ENCODE measurements at regions not wholly inside any gene's neighbourhood (a gene's known extent, or its start where the extent isn't known, plus 50 kb on each side); places are given as distances from the start of the nearest gene placed in this dataset.

DNA sequence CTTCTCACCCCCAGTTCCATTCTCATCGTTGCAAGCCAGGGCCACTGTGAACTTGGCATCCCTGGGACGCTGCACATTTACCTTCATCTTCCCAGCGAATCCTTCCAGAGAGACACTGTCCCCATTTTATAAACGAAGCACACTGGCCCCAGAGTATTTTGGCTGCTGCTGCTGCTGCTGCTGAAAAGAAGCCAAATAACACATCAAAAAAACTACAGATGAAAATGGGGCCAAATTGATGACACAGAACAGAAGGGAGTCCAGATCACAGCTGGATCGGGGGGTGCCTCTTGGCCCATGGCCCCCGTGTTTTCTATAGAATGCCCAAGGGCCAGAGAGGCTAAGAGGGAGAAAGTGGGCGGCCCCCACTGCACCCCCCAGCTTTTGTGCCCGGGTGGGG, 221.0 kb upstream of the IGF1R start:
- no peak for DNase-seq

- peak; percentile 71 for DNase-seq
Measured at GRCh38 chr15:98428253-98428989, 219.9 kb upstream of the IGF1R start.

DNA sequence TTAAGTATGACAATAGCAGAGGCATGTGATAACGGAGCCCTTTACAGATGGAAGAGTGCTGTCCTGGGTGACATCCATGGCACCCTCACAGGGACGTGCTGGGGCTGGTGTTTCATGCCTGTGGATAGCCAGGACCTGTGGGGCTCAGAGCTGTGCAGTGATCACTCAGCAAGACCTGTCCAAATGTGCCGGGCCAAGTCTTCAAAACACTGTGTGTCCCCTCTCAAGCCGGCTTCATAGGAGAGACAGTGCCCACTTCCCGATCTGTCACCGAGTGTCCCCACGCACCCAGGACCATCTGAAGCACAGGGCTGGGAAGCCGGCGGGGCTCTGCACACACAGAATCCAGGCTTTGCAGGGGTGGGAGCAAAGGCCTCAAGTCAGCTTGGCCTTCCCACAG, 217.2 kb upstream of the IGF1R start:
- DNase-seq, result no peak

DNA sequence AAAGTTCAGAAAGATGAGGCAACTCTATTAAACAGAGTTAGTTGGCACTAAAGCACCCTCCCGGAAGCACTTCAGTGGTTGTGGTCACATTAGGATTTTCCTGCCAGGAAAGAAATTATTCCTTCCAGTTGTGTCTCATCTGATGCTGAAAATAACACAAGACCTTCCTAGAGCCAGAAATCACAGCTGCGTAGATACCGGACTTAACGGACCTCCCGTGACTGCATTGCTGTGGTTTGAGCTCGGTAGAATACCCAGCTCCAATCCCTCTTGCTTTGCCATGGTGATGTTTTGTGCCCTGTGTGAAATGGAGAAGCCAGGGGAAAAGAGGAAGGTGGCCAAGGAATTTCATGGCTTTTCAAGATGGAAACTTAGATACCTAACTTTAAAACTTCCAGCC, 215.0 kb upstream of the IGF1R start:
- DNase-seq, result no peak

DNA sequence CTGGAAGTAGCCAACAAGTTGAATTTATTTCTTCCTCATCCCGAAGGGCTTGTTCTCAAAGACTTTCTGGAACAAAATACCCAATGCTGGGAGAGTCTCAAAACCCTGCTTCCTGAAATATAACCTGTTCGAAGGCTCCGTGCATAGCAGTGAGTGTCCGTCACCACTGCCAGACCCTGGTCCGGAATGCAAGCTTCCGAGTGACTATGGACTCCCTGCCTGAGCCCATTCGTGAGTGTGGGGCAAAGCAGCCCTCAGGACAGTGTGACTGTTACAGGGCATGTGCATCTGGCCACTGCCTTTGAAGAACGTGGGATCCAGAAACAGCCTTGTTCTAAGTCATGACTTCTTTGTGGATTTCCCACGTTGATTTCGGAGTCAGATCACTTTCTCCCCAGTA, 214.5 kb upstream of the IGF1R start:
- DNase-seq, result no peak

DNA sequence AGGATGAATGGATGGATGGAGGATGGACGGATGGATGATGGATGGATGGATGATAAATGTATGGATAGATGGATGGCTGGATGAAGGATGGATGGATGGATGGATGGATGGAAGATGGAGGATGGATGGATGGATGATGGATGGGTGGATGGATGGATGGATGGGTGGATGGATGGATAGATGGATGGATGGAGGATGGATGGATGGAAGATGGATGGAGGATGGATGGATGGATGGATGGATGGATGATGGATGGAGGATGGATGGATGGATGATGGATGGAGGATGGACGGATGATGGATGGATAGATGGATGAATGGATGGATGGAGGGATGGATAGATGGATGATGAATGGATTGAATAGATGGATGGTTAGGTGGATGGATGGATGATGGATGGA, 210.6 kb upstream of the IGF1R start:
- no peak for DNase-seq

- DNase-seq, result no peak
Measured at GRCh38 chr15:98438326-98438725, 210.0 kb upstream of the IGF1R start.

DNA sequence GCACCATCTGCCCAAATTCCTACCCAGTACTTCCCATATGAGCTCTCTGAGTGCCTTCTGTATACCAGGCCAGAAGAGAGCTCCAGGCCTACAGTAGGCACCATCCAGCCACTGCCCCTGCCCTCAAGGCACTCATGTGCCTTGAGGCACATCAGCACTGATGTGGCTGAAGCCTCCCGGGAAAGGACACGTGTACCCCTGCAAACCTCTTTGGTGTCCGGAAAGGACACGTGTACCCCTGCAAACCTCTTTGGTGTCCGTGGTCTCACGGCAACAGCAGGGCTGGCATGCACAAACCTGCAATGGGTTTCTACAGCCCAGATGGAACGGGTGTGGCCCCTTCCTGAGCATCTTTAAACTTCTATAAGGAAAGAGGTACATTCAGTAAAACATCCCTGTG, 209.4 kb upstream of the IGF1R start:
- DNase-seq, result no peak

DNA sequence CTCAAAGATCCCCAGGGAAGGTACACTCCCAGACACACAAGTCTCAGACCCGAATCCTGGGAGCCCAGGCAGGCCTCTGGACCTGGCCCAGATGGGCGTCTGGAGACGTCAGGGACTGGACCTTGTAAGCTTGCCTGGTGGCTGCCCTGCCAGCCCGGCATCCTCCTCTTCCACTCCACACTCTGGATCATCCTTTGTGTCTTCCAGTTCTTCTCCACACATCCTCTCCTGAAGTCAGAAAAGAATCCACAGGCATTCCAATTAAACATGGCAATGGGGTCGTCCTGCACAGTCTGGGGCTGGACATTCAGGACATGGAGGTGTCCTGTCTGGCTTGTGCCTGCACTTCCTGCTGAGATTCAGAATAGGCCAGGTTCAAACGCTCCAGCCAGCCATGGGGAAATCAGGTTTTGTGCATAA, 208.8 kb upstream of the IGF1R start:
- DNase-seq, result no peak

DNA sequence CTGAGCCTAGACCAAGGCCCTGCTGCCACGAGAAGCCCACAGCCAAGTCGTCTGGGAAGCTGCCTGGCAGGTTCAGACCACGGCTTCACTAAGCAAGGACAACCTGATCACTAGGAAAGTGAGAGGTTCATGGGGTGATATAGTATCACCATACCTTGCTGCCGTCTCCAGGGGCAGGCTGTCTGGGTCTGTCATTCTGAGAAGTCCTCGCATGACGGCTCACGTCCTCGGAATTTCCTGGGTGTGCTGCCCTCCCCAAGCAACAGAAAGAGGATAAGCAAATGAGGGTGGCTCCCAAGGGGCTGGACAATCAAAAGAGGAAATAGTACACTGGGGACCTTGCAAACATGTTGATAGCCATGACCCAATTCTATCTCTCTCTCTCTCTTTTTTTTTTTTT, 207.4 kb upstream of the IGF1R start:
- DNase-seq, result no peak

DNA sequence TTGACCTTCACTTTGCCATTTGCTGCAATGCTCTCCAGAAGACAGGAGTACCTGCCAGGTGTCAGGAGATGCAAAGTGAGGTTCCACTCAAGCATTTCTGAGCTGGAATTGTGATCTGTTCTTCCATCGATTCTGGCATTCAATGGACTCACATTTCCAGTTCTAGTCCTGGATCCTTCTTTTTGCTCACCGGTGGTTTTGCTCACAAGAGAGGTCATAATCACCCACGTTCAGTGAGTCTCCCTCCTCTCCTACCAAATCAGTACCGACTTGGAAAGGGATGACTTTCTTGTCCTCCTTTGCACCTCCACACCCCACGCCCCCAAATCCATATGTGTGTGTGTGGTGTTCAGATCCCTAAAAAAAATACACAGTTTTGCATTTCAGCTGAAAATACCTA, 206.7 kb upstream of the IGF1R start:
- DNase-seq, result no peak

DNA sequence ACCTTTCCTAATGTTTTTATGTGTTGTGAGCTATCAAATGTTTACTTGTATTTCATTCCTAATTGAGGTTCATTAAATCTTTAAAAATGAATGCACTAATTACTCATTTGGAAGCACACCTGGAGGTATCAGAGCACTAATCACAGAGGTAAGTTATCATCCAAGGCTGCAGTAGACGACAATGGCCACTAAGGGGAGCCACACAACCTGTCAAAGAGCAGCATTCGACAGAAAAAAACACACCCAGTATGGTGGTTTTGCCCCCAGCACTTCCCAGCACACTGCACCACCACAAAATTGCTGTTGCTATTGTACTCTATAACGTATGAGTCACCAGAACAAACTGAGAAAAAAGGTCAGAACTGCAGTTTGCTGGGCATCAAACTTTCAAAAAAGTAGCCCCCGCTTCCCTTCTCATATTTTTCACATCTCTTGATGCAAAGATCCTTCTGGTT, 205.9 kb upstream of the IGF1R start:
- peak; percentile 78 for DNase-seq

DNA sequence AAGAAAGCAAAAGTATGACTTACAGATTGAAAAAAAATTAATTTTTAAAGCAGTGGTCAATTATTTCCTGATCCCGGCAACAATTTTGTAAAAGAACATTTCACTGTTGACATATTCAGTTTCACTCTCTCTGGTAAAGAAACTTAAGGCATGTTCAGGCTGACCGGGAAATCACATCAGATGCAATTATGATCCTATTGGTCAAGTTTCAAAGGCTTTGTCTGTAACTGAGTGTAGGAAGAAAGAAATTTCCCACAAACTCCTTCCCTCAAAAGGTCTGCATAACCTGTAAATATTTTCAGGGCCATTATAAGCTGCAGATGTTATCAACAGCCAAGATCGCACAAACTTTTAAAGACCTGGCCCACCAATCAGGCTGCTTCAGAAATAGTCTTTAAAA, 205.4 kb upstream of the IGF1R start:
- no peak for DNase-seq

DNA sequence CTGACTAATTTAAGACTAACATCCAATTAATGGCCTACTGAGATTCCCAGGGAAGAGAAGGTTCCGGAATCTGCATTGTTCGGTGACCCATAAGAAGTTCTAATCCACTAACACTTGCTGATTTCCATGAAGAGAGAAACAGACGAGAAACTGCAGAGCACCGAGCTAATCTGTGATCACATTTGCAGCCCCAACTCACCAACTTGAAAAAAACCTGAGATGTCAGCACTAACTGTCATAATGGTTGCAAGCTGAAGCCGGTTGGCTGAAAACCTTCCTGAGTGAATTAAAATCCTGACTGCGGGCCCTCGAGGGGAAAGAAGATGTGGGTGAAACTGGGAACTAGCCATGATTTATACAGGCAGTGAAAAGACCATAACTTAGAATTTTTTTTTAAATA, 204.8 kb upstream of the IGF1R start:
- DNase-seq, result no peak

DNA sequence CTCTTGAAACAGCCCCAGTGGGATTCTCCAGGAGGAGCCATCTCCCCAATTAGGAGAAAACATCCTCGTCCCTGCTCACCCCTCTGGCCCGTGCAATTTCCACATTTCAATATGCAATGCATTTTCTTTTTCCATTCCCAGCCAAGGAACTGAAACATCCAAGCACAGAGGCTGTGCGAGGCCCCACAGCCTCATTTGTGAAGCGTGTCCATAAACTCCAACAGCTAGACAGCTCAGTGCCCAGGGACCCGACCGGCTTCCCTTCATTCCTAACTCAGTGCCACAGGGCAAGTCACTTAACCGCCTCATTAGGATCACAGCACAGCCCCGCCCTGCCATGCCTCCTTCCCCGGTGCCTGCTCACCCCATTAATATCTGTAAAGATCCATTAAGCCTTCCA, 204.2 kb upstream of the IGF1R start:
- DNase-seq, result no peak

- no peak for DNase-seq
Measured at GRCh38 chr15:98445315-98445714, 203.0 kb upstream of the IGF1R start.

GRCh38 chr15:98446083-98446482, 202.3 kb upstream of the IGF1R start:
- DNase-seq, result no peak

DNA sequence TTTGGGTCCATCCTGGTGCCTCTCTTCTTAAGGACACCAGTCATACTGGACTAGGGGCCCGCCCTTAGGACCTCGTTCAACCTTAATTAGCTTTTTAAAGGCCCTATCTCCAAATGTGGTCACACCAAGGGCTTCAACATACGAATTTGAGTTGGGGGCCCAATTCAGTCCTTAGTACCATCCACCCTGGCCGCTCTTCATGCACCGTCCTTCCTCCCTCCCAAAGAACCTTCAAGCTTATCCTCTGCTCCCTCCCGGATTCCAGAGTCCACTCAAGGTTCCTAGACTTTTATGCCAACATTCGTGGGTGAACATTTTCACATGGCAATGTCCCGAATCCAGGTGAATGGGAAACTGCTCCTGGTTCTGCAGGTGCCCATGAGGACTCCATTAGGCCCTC, 201.3 kb upstream of the IGF1R start:
- DNase-seq, result no peak

- DNase-seq, result no peak
Measured at GRCh38 chr15:98451236-98451635, 197.1 kb upstream of the IGF1R start.

DNA sequence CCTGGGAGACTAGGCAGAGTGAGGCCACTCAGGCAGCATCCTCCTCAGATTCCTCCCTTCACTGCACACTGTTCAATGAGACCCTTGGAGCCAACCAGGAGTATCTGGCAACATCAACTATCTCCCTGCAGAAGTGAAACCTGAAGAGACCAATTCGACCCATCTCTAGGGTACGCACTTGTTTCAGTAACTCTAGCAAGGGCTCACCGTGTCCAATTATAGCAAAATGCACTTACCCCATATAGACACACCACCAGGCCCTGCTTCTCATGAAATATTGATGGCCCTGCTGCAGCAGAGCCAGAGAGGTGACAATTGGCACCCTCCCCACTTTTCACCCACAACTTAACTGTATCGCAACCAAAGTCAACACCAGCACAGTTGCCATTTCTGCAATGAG, 196.1 kb upstream of the IGF1R start:
- DNase-seq, result no peak

- no peak for DNase-seq
Measured at GRCh38 chr15:98455904-98456303, 192.4 kb upstream of the IGF1R start.

- DNase-seq, result no peak
Measured at GRCh38 chr15:98476559-98476958, 171.8 kb upstream of the IGF1R start.

- no peak for DNase-seq
Measured at GRCh38 chr15:98480844-98481243, 167.5 kb upstream of the IGF1R start.

DNA sequence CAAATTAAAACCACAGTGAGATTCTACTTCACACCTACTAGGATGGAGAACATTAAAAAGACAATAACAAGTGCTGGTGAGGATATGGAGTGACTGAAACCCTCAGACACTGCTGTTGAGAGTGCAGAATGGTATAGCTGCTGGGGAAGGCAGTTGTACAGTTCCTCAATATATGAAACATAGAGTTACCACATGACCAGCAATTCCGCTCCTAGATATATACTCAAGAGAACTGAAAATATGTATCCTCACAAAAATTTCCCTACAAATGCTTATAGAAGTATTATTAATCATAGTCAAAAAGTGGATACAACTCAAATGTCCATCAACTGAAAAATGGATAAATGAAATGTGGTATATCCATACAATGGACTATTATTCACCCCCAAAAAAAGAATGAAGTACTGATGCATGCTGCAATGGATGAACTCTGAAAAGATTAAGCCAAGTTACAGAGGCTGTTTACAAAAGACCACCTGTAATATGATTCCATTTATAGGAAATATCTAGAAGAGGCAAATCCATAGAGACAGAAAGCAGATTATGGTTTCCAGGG, 164.7 kb upstream of the IGF1R start:
- DNase-seq, result no peak

- no peak for DNase-seq
Measured at GRCh38 chr15:98484914-98485313, 163.4 kb upstream of the IGF1R start.

All from hematopoietic multipotent progenitor cell treated with erythropoietin and hydrocortisone succinate and interleukin-3 and kit ligand, for 6 days (in vitro differentiated cells).